CD4-positive, alpha-beta T cell treated with Interleukin-15 for 1 hour (primary cell): ENCODE measurements at regions not wholly inside any gene's neighbourhood (a gene's known extent, or its start where the extent isn't known, plus 50 kb on each side); places are given as distances from the start of the nearest gene placed in this dataset.
"Not testable (repeated sequence)": the region's sequence is repeated elsewhere in the genome, so short reads cannot be mapped to it uniquely, and the experiment has no call there.

Experiments used
- DNase-seq: peaks from one replicate; pipeline ENCODE4 v3.0.0-alpha.2; 2020

GRCh38 chr5:1999794-2000193 lies 117.1 kb upstream of the IRX4 start:
- no peak for DNase-seq

GRCh38 chr5:1998716-1999317 lies 116.1 kb upstream of the IRX4 start:
- DNase-seq = no peak

- DNase-seq = no peak
These were observed 115.6 kb upstream of the IRX4 start for GRCh38 chr5:1998348-1998669.

- no peak for DNase-seq
These were observed 115.1 kb upstream of the IRX4 start for GRCh38 chr5:1997640-1998347.

- no peak for DNase-seq
These were observed 112.8 kb upstream of the IRX4 start for GRCh38 chr5:1995491-1995890.

- DNase-seq = no peak
These were observed 104.7 kb upstream of the IRX4 start for GRCh38 chr5:1987471-1987870.

GRCh38 chr5:1985781-1986180 lies 103.1 kb upstream of the IRX4 start:
- DNase-seq = no peak

- DNase-seq = no peak
These were observed 101.4 kb upstream of the IRX4 start for GRCh38 chr5:1983919-1984695.

GRCh38 chr5:1983401-1983800 lies 100.7 kb upstream of the IRX4 start:
- no peak for DNase-seq

- not testable (repeated sequence) for DNase-seq
These were observed 99.8 kb upstream of the IRX4 start for GRCh38 chr5:1982561-1982960.

- DNase-seq = no peak
These were observed 93.4 kb upstream of the IRX4 start for GRCh38 chr5:1975898-1976765.

- no peak for DNase-seq
These were observed 92.6 kb upstream of the IRX4 start for GRCh38 chr5:1975406-1975715.

- DNase-seq = no peak
These were observed 92.0 kb upstream of the IRX4 start for GRCh38 chr5:1974501-1975405.

GRCh38 chr5:1974081-1974480 lies 91.4 kb upstream of the IRX4 start:
- DNase-seq = no peak

GRCh38 chr5:1973391-1974013 lies 90.8 kb upstream of the IRX4 start:
- no peak for DNase-seq

- no peak for DNase-seq
These were observed 89.2 kb upstream of the IRX4 start for GRCh38 chr5:1971944-1972343.

- DNase-seq = no peak
These were observed 85.0 kb upstream of the IRX4 start for GRCh38 chr5:1967736-1968135.

- DNase-seq = no peak
These were observed 83.7 kb upstream of the IRX4 start for GRCh38 chr5:1966461-1966860.

- no peak for DNase-seq
These were observed 83.2 kb upstream of the IRX4 start for GRCh38 chr5:1965925-1966324.

- DNase-seq = no peak
These were observed 81.3 kb upstream of the IRX4 start for GRCh38 chr5:1963941-1964451.

- no peak for DNase-seq
These were observed 80.6 kb upstream of the IRX4 start for GRCh38 chr5:1963358-1963757.
